H1 (cell line): ENCODE measurements at regions not wholly inside any gene's neighbourhood (a gene's known extent, or its start where the extent isn't known, plus 50 kb on each side); places are given as distances from the start of the nearest gene placed in this dataset.

Experiments used
- CTCF ChIA-PET: fragments of 300-600 bp; sonication (Branson Sonifier 250); formaldehyde crosslinking; loops from one replicate; lab custom pipeline; 2021; ENCODE audit not compliant: partially characterized antibody; lab: Charles Lee
- POLR2A ChIA-PET: fragments of 300-600 bp; sonication (Branson Sonifier 250); formaldehyde crosslinking; loops from one replicate; lab custom pipeline; 2021; ENCODE audit warnings: inconsistent platforms; ENCODE audit not compliant: partially characterized antibody; lab: Charles Lee
- DNase-seq, 2 experiments: peaks; one replicate each; pipeline versions ENCODE4 v3.0.0 to v3.0.0-alpha.2; 2010 to 2022; ENCODE audit warnings: low spot score in 2 of 2, low read depth in 1 of 2, mixed read lengths in 1 of 2
- FAIRE-seq: peaks from 2 replicates; lab custom pipeline; 2011; peaks lifted over from hg19 to GRCh38; lab: Jason Lieb, UNC
- H2AFZ ChIP-seq: 2 replicates; pipeline ENCODE4 v1.8.1; 2012; ENCODE audit warnings: low read length, inconsistent platforms
- H2AK5ac ChIP-seq: 2 replicates; pipeline ENCODE4 v1.6.1; 2013; ENCODE audit warnings: low read depth, low read length
- H2BK120ac ChIP-seq: replicated peaks from 2 replicates; pipeline ENCODE3; 2013; ENCODE audit warnings: low read depth, low read length, inconsistent platforms
- H2BK12ac ChIP-seq: 2 replicates; pipeline ENCODE4 v1.6.1; 2013; ENCODE audit warnings: low read depth, low read length
- H2BK15ac ChIP-seq: 2 replicates; pipeline ENCODE4 v1.6.1; 2013; ENCODE audit warnings: low read length
- H2BK20ac ChIP-seq: 2 replicates; pipeline ENCODE4 v1.6.1; 2013; ENCODE audit warnings: low read length
- H2BK5ac ChIP-seq: 2 replicates; pipeline ENCODE4 v1.6.1; 2013; ENCODE audit warnings: low read depth, low read length
- H3K14ac ChIP-seq: 2 replicates; pipeline ENCODE4 v1.6.1; 2013; ENCODE audit warnings: inconsistent platforms; ENCODE audit not compliant: insufficient read length
- H3K18ac ChIP-seq: 2 replicates; pipeline ENCODE4 v1.6.1; 2013; ENCODE audit warnings: low read length; ENCODE audit errors: extremely low read depth
- H3K23ac ChIP-seq: 2 replicates; pipeline ENCODE4 v1.6.1; 2013; ENCODE audit warnings: inconsistent platforms; ENCODE audit not compliant: insufficient read length
- H3K23me2 ChIP-seq: 2 replicates; pipeline ENCODE4 v1.6.1; 2013; ENCODE audit warnings: low read depth, low read length
- H3K27ac ChIP-seq: 2 replicates; pipeline ENCODE4 v1.6.1; 2011; ENCODE audit warnings: low read depth, low read length, inconsistent platforms
- H3K27me3 ChIP-seq, 4 experiments: replicated peaks in 1 of 4; 1 replicate in 1 of 4; 2 replicates in 3 of 4; pipeline versions ENCODE4 v1.6.1 to v1.8.1; 2011 to 2013; ENCODE audit warnings: low read length in 3 of 4, mild to moderate bottlenecking in 3 of 4, inconsistent platforms in 2 of 4, mixed read lengths in 2 of 4, moderate library complexity in 1 of 4; ENCODE audit not compliant: control insufficient read depth in 3 of 4, insufficient read depth in 3 of 4; ENCODE audit errors: extremely low read depth in 1 of 4
- H3K36me3 ChIP-seq, 4 experiments: 2 replicates each; pipeline versions ENCODE4 v1.6.1 to v1.8.1; 2011 to 2013; ENCODE audit warnings: mild to moderate bottlenecking in 4 of 4, low read length in 3 of 4, moderate library complexity in 2 of 4, control low read depth in 1 of 4, inconsistent platforms in 1 of 4; ENCODE audit not compliant: insufficient read depth in 4 of 4, control insufficient read depth in 2 of 4
- H3K4ac ChIP-seq: replicated peaks from 2 replicates; pipeline ENCODE3; 2013; ENCODE audit warnings: low read length, low read depth, mixed read lengths, inconsistent platforms; ENCODE audit not compliant: insufficient read length
- H3K4me1 ChIP-seq, 4 experiments: replicated peaks in 1 of 4; 1 replicate in 1 of 4; 2 replicates in 3 of 4; pipeline versions ENCODE4 v1.6.1 to v1.8.1; 2011 to 2013; ENCODE audit warnings: low read length in 3 of 4, inconsistent platforms in 2 of 4, mixed read lengths in 1 of 4; ENCODE audit not compliant: insufficient read depth in 4 of 4, control insufficient read depth in 3 of 4
- H3K4me2 ChIP-seq, 2 experiments: 2 replicates each; pipeline versions ENCODE4 v1.6.1 to v1.8.1; 2011 to 2013; ENCODE audit warnings: low read depth in 2 of 2, low read length in 2 of 2, control low read depth in 1 of 2, inconsistent platforms in 1 of 2, mild to moderate bottlenecking in 1 of 2; ENCODE audit not compliant: insufficient read depth in 1 of 2
- H3K4me3 ChIP-seq, 4 experiments: fragments of 200-600, 300-600 bp in 1 of 4; sonication (generic), shearing (Covaris generic), sonication (Bioruptor Twin) in 1 of 4; 2 replicates each; pipeline versions ENCODE4 v1.5.1 to v1.8.1; 2011 to 2016; ENCODE audit warnings: low read length in 4 of 4, low read depth in 3 of 4, control low read depth in 2 of 4, inconsistent platforms in 2 of 4, mild to moderate bottlenecking in 2 of 4, mixed read lengths in 1 of 4, moderate library complexity in 1 of 4; ENCODE audit not compliant: insufficient read depth in 2 of 4; ENCODE audit errors: extremely low read depth in 1 of 4
- H3K56ac ChIP-seq: replicated peaks from 2 replicates; pipeline ENCODE3; 2013; ENCODE audit warnings: low read depth, mild to moderate bottlenecking, mixed read lengths, low read length, inconsistent platforms; ENCODE audit not compliant: insufficient read length
- H3K79me1 ChIP-seq: 2 replicates; pipeline ENCODE4 v1.6.1; 2013; ENCODE audit warnings: low read depth, low read length, control low read depth
- H3K79me2 ChIP-seq, 2 experiments: 2 replicates each; pipeline versions ENCODE4 v1.6.1 to v1.8.1; 2012 to 2013; ENCODE audit warnings: low read length in 2 of 2, mild to moderate bottlenecking in 2 of 2, inconsistent platforms in 1 of 2; ENCODE audit not compliant: insufficient read depth in 2 of 2, control insufficient read depth in 1 of 2
- H3K9ac ChIP-seq, 4 experiments: replicated peaks in 1 of 4; 1 replicate in 1 of 4; 2 replicates in 3 of 4; pipeline versions ENCODE4 v1.6.1 to v1.8.1; 2011 to 2013; ENCODE audit warnings: low read depth in 3 of 4, low read length in 3 of 4, control low read depth in 2 of 4, mild to moderate bottlenecking in 2 of 4, moderate library complexity in 2 of 4, inconsistent platforms in 1 of 4; ENCODE audit errors: extremely low read depth in 1 of 4
- H3K9me3 ChIP-seq, 2 experiments: 2 replicates each; pipeline versions ENCODE4 v1.6.1 to v1.8.1; 2012 to 2013; ENCODE audit warnings: mild to moderate bottlenecking in 2 of 2, moderate library complexity in 2 of 2, control low read depth in 1 of 2, inconsistent platforms in 1 of 2, low read depth in 1 of 2, low read length in 1 of 2, mixed read lengths in 1 of 2; ENCODE audit not compliant: insufficient read depth in 2 of 2
- H4K20me1 ChIP-seq, 2 experiments: replicated peaks in 1 of 2; 2 replicates each; pipeline versions ENCODE3 to v1.8.1; 2011 to 2013; ENCODE audit warnings: inconsistent platforms in 2 of 2, low read length in 2 of 2, mild to moderate bottlenecking in 1 of 2; ENCODE audit not compliant: insufficient read depth in 2 of 2, control insufficient read depth in 1 of 2
- H4K5ac ChIP-seq: 2 replicates; pipeline ENCODE4 v1.6.1; 2013; ENCODE audit warnings: low read length, low read depth, mixed read lengths, inconsistent platforms; ENCODE audit not compliant: insufficient read length
- H4K8ac ChIP-seq: 2 replicates; pipeline ENCODE4 v1.8.0; 2013; ENCODE audit warnings: mild to moderate bottlenecking, moderate library complexity, low read length, inconsistent platforms; ENCODE audit not compliant: insufficient read depth; ENCODE audit errors: extremely low read depth
- H4K91ac ChIP-seq: replicated peaks from 2 replicates; pipeline ENCODE3; 2013; ENCODE audit warnings: low read length, mixed read lengths, inconsistent platforms; ENCODE audit not compliant: insufficient read length
- NRF1 ChIP-seq: IDR thresholded peaks from 2 replicates; pipeline ENCODE4 v1.6.1; 2011; ENCODE audit warnings: mild to moderate bottlenecking, low read depth, low read length, improper control_type of control experiment
- WGBS, 2 experiments: shearing (Covaris generic) in 1 of 2; methylation state at CpG; one replicate each; pipeline versions ENCODE4 v1.1.6 to v1.1.7; 2013 to 2015; ENCODE audit warnings: low lambda C conversion rate in 2 of 2, mixed read lengths in 2 of 2, inconsistent platforms in 1 of 2, low coverage in 1 of 2, missing lambda C conversion rate in 1 of 2; ENCODE audit not compliant: insufficient replicate concordance in 2 of 2, insufficient coverage in 1 of 2, insufficient read length in 1 of 2; ENCODE audit errors: extremely low coverage in 1 of 2, missing lambda C conversion rate in 1 of 2; 5-methylcytosine and 5-hydroxymethylcytosine counted together

- CTCF ChIA-PET, result no interaction called here
- POLR2A ChIA-PET, result no interaction called here
- no peaks in the 10 kb centered on the region for H3K79me2 ChIP-seq
Observed at GRCh38 chr10:89120931-89121763, 86.0 kb downstream of the CH25H start.

More at GRCh38 chr10:89120931-89121763, 86.0 kb downstream of the CH25H start:
- Histone ChIP-seq H3K4me1 (no peaks in the 10 kb centered on the region), H4K20me1 (no peaks in the 10 kb centered on the region), H4K8ac (no peak overlapping the region), H3K4ac (no peak overlapping the region), H2BK120ac (no peak overlapping the region), H3K27me3 (no peaks in the 10 kb centered on the region), H4K91ac (no peak overlapping the region), H2BK15ac (no peak overlapping the region), H3K23ac (no peak overlapping the region), H3K9ac (no peak overlapping the region), H3K56ac (no peak overlapping the region), H3K4me3 (no peak overlapping the region), H2BK5ac (no peak overlapping the region), H2AK5ac (no peak overlapping the region), H3K23me2 (no peaks in the 10 kb centered on the region), H3K79me1 (no peaks in the 10 kb centered on the region), H3K27ac (no peak overlapping the region), H3K4me2 (no peak overlapping the region), H3K14ac (no peak overlapping the region), H2AFZ (no peak overlapping the region), H2BK20ac (no peak overlapping the region), H3K36me3 (no peaks in the 10 kb centered on the region), H3K9me3 (no peaks in the 10 kb centered on the region)
- no peak for DNase-seq
- TF ChIP-seq NRF1, result no peak
- TF ChIP-seq, all 59 proteins: peak for 0
- FAIRE-seq, result no peak
- Histone ChIP-seq H4K5ac (no peak overlapping the region), H2BK12ac (no peak overlapping the region), H3K18ac (no peak overlapping the region)
- 95% methylated on average over 5 of the region's 5 CpGs; no CpG with 5 or more reads in 1 of the 2 experiments for WGBS, 2 experiments
